IMR-90 (cell line): ENCODE measurements at regions not wholly inside any gene's neighbourhood (a gene's known extent, or its start where the extent isn't known, plus 50 kb on each side); places are given as distances from the start of the nearest gene placed in this dataset.

Experiments used
- ATAC-seq: fragments of 200-7000 bp; cut with Tn5 transposase; 2 replicates; pipeline ENCODE4 v1.9.1; 2020; ENCODE audit warnings: low read depth, mild to moderate bottlenecking, moderate library complexity
- BruUV-seq: library from RNA; stranded (reverse); fragments of 400-500 nt; replicated peaks from 2 replicates; lab custom pipeline; 2021; lab: Mats Ljungman, UMichigan
- CTCF ChIA-PET: fragments of 300-600 bp; formaldehyde crosslinking; extraction: SDS; loops from one replicate; lab custom pipeline; 2021; ENCODE audit warnings: antibody characterized with exemption; lab: Yijun Ruan, JAX
- POLR2A ChIA-PET: fragments of 300-600 bp; sonication (Branson Sonifier 250); formaldehyde crosslinking; loops from one replicate; lab custom pipeline; 2022; ENCODE audit warnings: antibody characterized with exemption; ENCODE audit not compliant: unreplicated experiment; lab: Charles Lee
- DNase-seq: peaks from one replicate; pipeline ENCODE4 v3.0.0; 2013
- H2AFZ ChIP-seq: replicated peaks from 2 replicates; pipeline ENCODE3; 2013; ENCODE audit warnings: low read length, mild to moderate bottlenecking; ENCODE audit not compliant: poor library complexity
- H2AK5ac ChIP-seq: 2 replicates; pipeline ENCODE4 v1.6.1; 2013; ENCODE audit warnings: low read depth, low read length, inconsistent platforms
- H2AK9ac ChIP-seq: replicated peaks from 2 replicates; pipeline ENCODE3; 2013; ENCODE audit warnings: mild to moderate bottlenecking, low read depth, low read length, moderate library complexity; ENCODE audit not compliant: poor library complexity
- H2BK120ac ChIP-seq: 2 replicates; pipeline ENCODE4 v1.6.1; 2013; ENCODE audit warnings: low read depth, low read length, inconsistent platforms
- H2BK15ac ChIP-seq: 3 replicates; pipeline ENCODE4 v1.6.1; 2013; ENCODE audit warnings: low read depth, low read length, inconsistent platforms
- H2BK20ac ChIP-seq: 2 replicates; pipeline ENCODE4 v1.6.1; 2013; ENCODE audit warnings: low read depth, mild to moderate bottlenecking, inconsistent platforms, low read length, moderate library complexity
- H2BK5ac ChIP-seq: 2 replicates; pipeline ENCODE4 v1.6.1; 2013; ENCODE audit warnings: mild to moderate bottlenecking, low read depth, low read length, inconsistent platforms; ENCODE audit not compliant: poor library complexity, severe bottlenecking
- H3K14ac ChIP-seq: replicated peaks from 2 replicates; pipeline ENCODE4 v1.6.1; 2013; ENCODE audit warnings: low read depth, low read length, inconsistent platforms
- H3K18ac ChIP-seq: 2 replicates; pipeline ENCODE4 v1.6.1; 2013; ENCODE audit warnings: low read depth, low read length, control low read depth
- H3K23ac ChIP-seq: 2 replicates; pipeline ENCODE4 v1.6.1; 2013; ENCODE audit warnings: low read depth, low read length, inconsistent platforms
- H3K27ac ChIP-seq: 2 replicates; pipeline ENCODE4 v1.5.1; 2013; ENCODE audit warnings: mild to moderate bottlenecking, control low read depth, low read length; ENCODE audit not compliant: insufficient read depth
- H3K27me3 ChIP-seq: 2 replicates; pipeline ENCODE4 v1.6.1; 2013; ENCODE audit warnings: low read length; ENCODE audit not compliant: control insufficient read depth, insufficient read depth
- H3K36me3 ChIP-seq: 2 replicates; pipeline ENCODE4 v1.6.1; 2013; ENCODE audit warnings: low read length, mixed read lengths; ENCODE audit not compliant: control insufficient read depth, insufficient read depth
- H3K4ac ChIP-seq: 2 replicates; pipeline ENCODE4 v1.6.1; 2013; ENCODE audit warnings: low read depth, low read length, inconsistent platforms
- H3K4me1 ChIP-seq: 2 replicates; pipeline ENCODE4 v1.6.1; 2013; ENCODE audit warnings: low read length, mixed read lengths; ENCODE audit not compliant: control insufficient read depth, insufficient read depth
- H3K4me2 ChIP-seq: 2 replicates; pipeline ENCODE4 v1.6.1; 2013; ENCODE audit warnings: low read depth, mild to moderate bottlenecking, control low read depth, low read length, moderate library complexity
- H3K4me3 ChIP-seq: 2 replicates; pipeline ENCODE4 v1.5.1; 2013; ENCODE audit warnings: low read depth, mild to moderate bottlenecking, control low read depth, low read length, moderate library complexity; ENCODE audit not compliant: insufficient read depth
- H3K56ac ChIP-seq: 2 replicates; pipeline ENCODE4 v1.6.1; 2013; ENCODE audit warnings: low read length, inconsistent platforms; ENCODE audit not compliant: insufficient read depth; ENCODE audit errors: extremely low read depth
- H3K79me1 ChIP-seq, 2 experiments: 2 replicates each; pipeline ENCODE4 v1.6.1; 2013; ENCODE audit warnings: low read length in 2 of 2, inconsistent platforms in 1 of 2, low read depth in 1 of 2
- H3K9ac ChIP-seq: 2 replicates; pipeline ENCODE4 v1.6.1; 2013; ENCODE audit warnings: low read depth, low read length, control low read depth
- H3K9me1 ChIP-seq: 2 replicates; pipeline ENCODE4 v1.6.1; 2013; ENCODE audit warnings: low read length, inconsistent platforms; ENCODE audit not compliant: insufficient read depth
- H3K9me3 ChIP-seq: 2 replicates; pipeline ENCODE4 v1.6.1; 2013; ENCODE audit warnings: low read length; ENCODE audit not compliant: control insufficient read depth, insufficient read depth
- H4K20me1 ChIP-seq: 2 replicates; pipeline ENCODE4 v1.6.1; 2013; ENCODE audit warnings: low read length, inconsistent platforms; ENCODE audit not compliant: insufficient read depth
- H4K5ac ChIP-seq: 2 replicates; pipeline ENCODE4 v1.6.1; 2013; ENCODE audit warnings: mild to moderate bottlenecking, low read depth, low read length, control low read depth
- H4K8ac ChIP-seq, 2 experiments: 2 replicates each; pipeline ENCODE4 v1.6.1; 2013; ENCODE audit warnings: low read depth in 2 of 2, low read length in 2 of 2, control low read depth in 1 of 2, inconsistent platforms in 1 of 2
- H4K91ac ChIP-seq: 2 replicates; pipeline ENCODE4 v1.6.1; 2013; ENCODE audit warnings: low read depth, low read length, inconsistent platforms; ENCODE audit not compliant: insufficient read depth
- BHLHE40 ChIP-seq: fragments of 150-350 bp; IDR thresholded peaks from 2 replicates; pipeline ENCODE4 v1.6.1; 2016; ENCODE audit warnings: mild to moderate bottlenecking, low read depth, low read length
- CEBPB ChIP-seq: IDR thresholded peaks from 2 replicates; pipeline ENCODE4 v1.6.1; 2012; ENCODE audit warnings: low read depth, low read length, improper control_type of control experiment
- CHD1 ChIP-seq: IDR thresholded peaks from 2 replicates; pipeline ENCODE4 v1.6.1; 2012; ENCODE audit warnings: low read depth, low read length, improper control_type of control experiment
- ELK1 ChIP-seq: fragments of 150-350 bp; IDR thresholded peaks from 2 replicates; pipeline ENCODE4 v1.6.1; 2016; ENCODE audit warnings: low read depth, mild to moderate bottlenecking, low read length, moderate library complexity, borderline replicate concordance
- FOS ChIP-seq: fragments of 150-350 bp; IDR thresholded peaks from 2 replicates; pipeline ENCODE4 v1.6.1; 2016; ENCODE audit warnings: low read depth, low read length
- MAFK ChIP-seq: IDR thresholded peaks from 2 replicates; pipeline ENCODE4 v1.6.1; 2012; ENCODE audit warnings: low read depth, low read length, improper control_type of control experiment
- MAZ ChIP-seq: IDR thresholded peaks from 2 replicates; pipeline ENCODE4 v1.6.1; 2012; ENCODE audit warnings: low read depth, mild to moderate bottlenecking, low read length, improper control_type of control experiment, moderate library complexity, borderline replicate concordance
- MXI1 ChIP-seq: IDR thresholded peaks from 2 replicates; pipeline ENCODE4 v1.6.1; 2012; ENCODE audit warnings: low read depth, mild to moderate bottlenecking, low read length, moderate library complexity, borderline replicate concordance
- NFE2L2 ChIP-seq: fragments of 150-350 bp; IDR thresholded peaks from 2 replicates; pipeline ENCODE4 v1.6.1; 2016; ENCODE audit warnings: low read depth, mild to moderate bottlenecking, low read length
- POLR2A ChIP-seq: IDR thresholded peaks from 2 replicates; pipeline ENCODE4 v1.6.1; 2012; ENCODE audit warnings: mild to moderate bottlenecking, low read depth, low read length
- RAD21 ChIP-seq: IDR thresholded peaks from 2 replicates; pipeline ENCODE4 v1.6.1; 2012; ENCODE audit warnings: low read length, improper control_type of control experiment
- RCOR1 ChIP-seq: IDR thresholded peaks from 2 replicates; pipeline ENCODE4 v1.6.1; 2012; ENCODE audit warnings: mild to moderate bottlenecking, low read length, improper control_type of control experiment; ENCODE audit not compliant: insufficient replicate concordance
- RFX5 ChIP-seq: IDR thresholded peaks from 2 replicates; pipeline ENCODE4 v1.8.0; 2012; ENCODE audit warnings: low read depth, mild to moderate bottlenecking, low read length, moderate library complexity
- SMC3 ChIP-seq: fragments of 150-350 bp; IDR thresholded peaks from 2 replicates; pipeline ENCODE4 v1.6.1; 2016; ENCODE audit warnings: low read depth, mild to moderate bottlenecking, antibody characterized with exemption, low read length, moderate library complexity
- USF2 ChIP-seq: fragments of 150-350 bp; IDR thresholded peaks from 2 replicates; pipeline ENCODE4 v1.6.1; 2017; ENCODE audit warnings: mild to moderate bottlenecking, antibody characterized with exemption, low read length, low read depth
- WGBS, 2 experiments: methylation state at CpG; one replicate each; pipeline versions ENCODE4 v1.1.5 to v1.1.7; 2013; ENCODE audit warnings: missing lambda C conversion rate in 2 of 2; ENCODE audit not compliant: insufficient read length in 1 of 2; ENCODE audit errors: extremely low coverage in 2 of 2; 5-methylcytosine and 5-hydroxymethylcytosine counted together
- dilution Hi-C: fragments of 300-500 bp; cut with HindIII; formaldehyde crosslinking; loops from one replicate; pipeline ENCODE4 v1.14.3; 2018; ENCODE audit warnings: low sequenced_read_pairs; ENCODE audit not compliant: unreplicated experiment
- in situ Hi-C: fragments of 300-500 bp; cut with MboI; formaldehyde crosslinking; loops from 3 replicates; pipeline ENCODE4 v1.14.3; 2019; ENCODE audit warnings: low sequenced_read_pairs, inconsistent platforms, mixed read lengths
- intact Hi-C: fragments of 100-400 bp; cut with micrococcal nuclease; formaldehyde crosslinking; loops from 2 replicates; pipeline ENCODE4 v1.10.0; 2022
- TF ChIP-seq, protein P1 (sequence below): conservative IDR thresholded peaks from 2 replicates; pipeline ENCODE4 v1.5.1; 2012; ENCODE audit warnings: mild to moderate bottlenecking, low read depth, low read length, improper control_type of control experiment

DNA sequence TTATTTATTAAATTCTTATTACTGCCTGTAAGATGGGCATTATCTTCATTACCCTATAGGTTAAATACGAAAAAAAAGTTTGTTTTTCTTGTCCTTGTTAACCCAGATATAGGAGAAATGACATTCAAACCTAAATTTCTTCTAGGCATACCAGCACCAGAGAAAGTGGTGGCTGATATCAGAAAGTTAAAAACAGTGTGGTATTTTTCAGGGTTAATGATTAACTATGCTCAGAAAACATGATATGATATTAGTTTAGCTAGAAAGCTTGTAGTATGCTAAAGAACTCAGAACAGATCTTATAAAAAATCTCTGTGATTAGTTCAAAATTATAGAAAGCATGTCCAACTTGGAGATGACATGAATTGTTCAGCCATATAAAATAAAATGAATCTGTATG, 630.5 kb upstream of the EPHA6 start:
- Histone ChIP-seq H3K27ac (no peak overlapping the region), H3K9me1 (no peaks in the 10 kb centered on the region), H2AK5ac (no peak overlapping the region), H2BK5ac (no peak overlapping the region), H3K23ac (no peak overlapping the region), H3K56ac (no peak overlapping the region), H3K9ac (no peak overlapping the region), H4K8ac (no peak overlapping the region), H2BK15ac (no peak overlapping the region), H3K4me3 (no peak overlapping the region), H4K5ac (no peak overlapping the region), H2BK20ac (no peak overlapping the region), H3K14ac (no peak overlapping the region), H3K4ac (no peak overlapping the region), H2BK120ac (no peak overlapping the region), H3K27me3 (no peaks in the 10 kb centered on the region), H3K36me3 (no peaks in the 10 kb centered on the region), H3K79me1 (no peaks in the 10 kb centered on the region), H4K91ac (no peak overlapping the region), H3K18ac (no peak overlapping the region), H3K4me2 (no peak overlapping the region), H3K9me3 (no peaks in the 10 kb centered on the region), H2AK9ac (no peak overlapping the region), H4K20me1 (no peaks in the 10 kb centered on the region), H3K4me1 (no peaks in the 10 kb centered on the region), H2AFZ (no peak overlapping the region)
- no CpG with 5 or more reads among the region's 1 CpG for WGBS, 2 experiments
- BruUV-seq = no TSS peak
- ChIA-PET POLR2A (no interaction called here), CTCF (no interaction called here)
- dilution Hi-C loops (no loop called here), intact Hi-C loops (no loop called here), in situ Hi-C loops (no loop called here)
- TF ChIP-seq POLR2A = no peak
- TF ChIP-seq BHLHE40 = no peak
- TF ChIP-seq ELK1 = no peak
- TF ChIP-seq CHD1 = no peak
- TF ChIP-seq RAD21 = no peak
- TF ChIP-seq NFE2L2 = no peak
- no peak for TF ChIP-seq CEBPB
- TF ChIP-seq SMC3 = no peak
- TF ChIP-seq RFX5 = no peak
- TF ChIP-seq FOS = no peak
- no peak for TF ChIP-seq RCOR1
- no peak for TF ChIP-seq MAFK
- TF ChIP-seq MAZ = no peak
- TF ChIP-seq, protein P1, sequence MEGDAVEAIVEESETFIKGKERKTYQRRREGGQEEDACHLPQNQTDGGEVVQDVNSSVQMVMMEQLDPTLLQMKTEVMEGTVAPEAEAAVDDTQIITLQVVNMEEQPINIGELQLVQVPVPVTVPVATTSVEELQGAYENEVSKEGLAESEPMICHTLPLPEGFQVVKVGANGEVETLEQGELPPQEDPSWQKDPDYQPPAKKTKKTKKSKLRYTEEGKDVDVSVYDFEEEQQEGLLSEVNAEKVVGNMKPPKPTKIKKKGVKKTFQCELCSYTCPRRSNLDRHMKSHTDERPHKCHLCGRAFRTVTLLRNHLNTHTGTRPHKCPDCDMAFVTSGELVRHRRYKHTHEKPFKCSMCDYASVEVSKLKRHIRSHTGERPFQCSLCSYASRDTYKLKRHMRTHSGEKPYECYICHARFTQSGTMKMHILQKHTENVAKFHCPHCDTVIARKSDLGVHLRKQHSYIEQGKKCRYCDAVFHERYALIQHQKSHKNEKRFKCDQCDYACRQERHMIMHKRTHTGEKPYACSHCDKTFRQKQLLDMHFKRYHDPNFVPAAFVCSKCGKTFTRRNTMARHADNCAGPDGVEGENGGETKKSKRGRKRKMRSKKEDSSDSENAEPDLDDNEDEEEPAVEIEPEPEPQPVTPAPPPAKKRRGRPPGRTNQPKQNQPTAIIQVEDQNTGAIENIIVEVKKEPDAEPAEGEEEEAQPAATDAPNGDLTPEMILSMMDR = no peak
- TF ChIP-seq MXI1 = no peak
- no peak for TF ChIP-seq USF2
- ATAC-seq = no peak
- DNase-seq = no peak
